Gastroesophageal sphincter (tissue), 4 donors: ENCODE measurements at regions not wholly inside any gene's neighbourhood (a gene's known extent, or its start where the extent isn't known, plus 50 kb on each side); places are given as distances from the start of the nearest gene placed in this dataset.
A peak's percentile ranks its signal among the peaks of the same experiment; 100 is the strongest.
"Not testable (repeated sequence)": the region's sequence is repeated elsewhere in the genome, so short reads cannot be mapped to it uniquely, and the experiment has no call there.

Experiments
- ATAC-seq: fragments of 150-250 bp; one replicate; pipeline ENCODE4 v1.9.1; 2016; ENCODE audit warnings: mild to moderate bottlenecking, moderate library complexity
- H3K27ac ChIP-seq, 4 donors: fragments of 200-600 bp; sonication (generic) in 3 of 4; 1 replicate in 3 of 4; 2 replicates in 1 of 4; pipeline ENCODE4 v1.5.1; 2016 to 2019
- H3K27me3 ChIP-seq: fragments of 200-600 bp; sonication (generic); one replicate; pipeline ENCODE4 v1.5.1; 2019
- H3K36me3 ChIP-seq, 2 donors: fragments of 200-600 bp; sonication (generic); one replicate each; pipeline ENCODE4 v1.5.1; 2019; ENCODE audit warnings: control low read depth in 1 of 2
- H3K4me1 ChIP-seq, 3 donors: fragments of 200-600 bp; sonication (generic); 1 replicate in 2 of 3; 2 replicates in 1 of 3; pipeline ENCODE4 v1.5.1; 2016 to 2019; ENCODE audit warnings: control low read depth in 2 of 3
- H3K4me3 ChIP-seq, 2 donors: fragments of 200-600 bp; sonication (generic); one replicate each; pipeline ENCODE4 v1.5.1; 2019; ENCODE audit warnings: mild to moderate bottlenecking in 1 of 2, moderate library complexity in 1 of 2
- H3K9me3 ChIP-seq, 3 donors: fragments of 200-600 bp; sonication (generic); one replicate each; pipeline ENCODE4 v1.5.1; 2017 to 2019; ENCODE audit warnings: control low read depth in 2 of 3
- EP300 ChIP-seq: sonication (generic); formaldehyde crosslinking; IDR thresholded peaks from one replicate; pipeline ENCODE4 v1.6.1; 2017; ENCODE audit warnings: antibody characterized with exemption, mild to moderate bottlenecking
- POLR2A ChIP-seq, 2 donors: fragments of 450-650 bp; IDR thresholded peaks; one replicate each; pipeline ENCODE4 v1.6.1; 2017; ENCODE audit warnings: antibody characterized with exemption in 2 of 2, mild to moderate bottlenecking in 2 of 2, moderate library complexity in 1 of 2
- POLR2AphosphoS5 ChIP-seq: sonication (generic); formaldehyde crosslinking; IDR thresholded peaks from one replicate; pipeline ENCODE4 v1.6.1; 2017; ENCODE audit warnings: antibody characterized with exemption
- WGBS, 2 donors: methylation state at CpG; one replicate each; pipeline ENCODE4 v1.1.5; 2018; ENCODE audit warnings: low coverage in 1 of 2; 5-methylcytosine and 5-hydroxymethylcytosine counted together
- TF ChIP-seq, protein P1 (sequence below), 4 experiments: fragments of 200-600 bp in 2 of 4; fragments of 450-650 bp in 2 of 4; sonication (generic) in 1 of 4; IDR thresholded peaks; one replicate each; pipeline ENCODE4 v1.5.1; 2017 to 2019; ENCODE audit warnings: antibody characterized with exemption in 4 of 4, mild to moderate bottlenecking in 2 of 4, moderate library complexity in 2 of 4

DNA sequence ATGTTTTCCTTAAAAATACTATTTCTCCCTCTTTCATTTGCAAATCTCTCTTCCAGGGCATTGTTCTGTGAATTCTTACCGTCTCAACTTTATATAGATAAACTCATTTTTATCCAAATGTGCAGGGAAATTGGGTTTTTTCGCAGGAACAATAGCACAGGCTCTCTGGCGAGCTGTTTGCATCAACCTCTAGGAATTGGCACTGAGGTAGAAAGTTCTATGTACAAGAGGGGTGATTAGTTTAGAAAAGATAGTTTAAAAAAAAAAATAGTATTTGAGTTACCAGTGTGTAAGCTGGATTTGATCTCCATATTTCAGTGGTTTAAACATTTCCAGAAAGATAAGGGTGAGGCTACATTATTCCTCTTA is 129.7 kb upstream of the BTN3A2 start:
- WGBS, 2 donors: 19 to 20% methylated on average over 3 of the region's 3 CpGs
- TF ChIP-seq, protein P1, sequence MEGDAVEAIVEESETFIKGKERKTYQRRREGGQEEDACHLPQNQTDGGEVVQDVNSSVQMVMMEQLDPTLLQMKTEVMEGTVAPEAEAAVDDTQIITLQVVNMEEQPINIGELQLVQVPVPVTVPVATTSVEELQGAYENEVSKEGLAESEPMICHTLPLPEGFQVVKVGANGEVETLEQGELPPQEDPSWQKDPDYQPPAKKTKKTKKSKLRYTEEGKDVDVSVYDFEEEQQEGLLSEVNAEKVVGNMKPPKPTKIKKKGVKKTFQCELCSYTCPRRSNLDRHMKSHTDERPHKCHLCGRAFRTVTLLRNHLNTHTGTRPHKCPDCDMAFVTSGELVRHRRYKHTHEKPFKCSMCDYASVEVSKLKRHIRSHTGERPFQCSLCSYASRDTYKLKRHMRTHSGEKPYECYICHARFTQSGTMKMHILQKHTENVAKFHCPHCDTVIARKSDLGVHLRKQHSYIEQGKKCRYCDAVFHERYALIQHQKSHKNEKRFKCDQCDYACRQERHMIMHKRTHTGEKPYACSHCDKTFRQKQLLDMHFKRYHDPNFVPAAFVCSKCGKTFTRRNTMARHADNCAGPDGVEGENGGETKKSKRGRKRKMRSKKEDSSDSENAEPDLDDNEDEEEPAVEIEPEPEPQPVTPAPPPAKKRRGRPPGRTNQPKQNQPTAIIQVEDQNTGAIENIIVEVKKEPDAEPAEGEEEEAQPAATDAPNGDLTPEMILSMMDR (IDR thresholded peaks at IDR 0.05): no peak
- TF ChIP-seq EP300 (no peak), POLR2A (IDR thresholded peaks at IDR 0.05) (no peak), POLR2AphosphoS5 (no peak)
- Histone ChIP-seq H3K4me3 (peak overlapping the region; percentile 28 to 54), H3K9me3 (peaks cover 0 to 12% (median 0%) of the 10 kb centered on the region in 3 donors), H3K27me3 (peaks cover 97% of the 10 kb centered on the region), H3K4me1 (peaks cover 0 to 26% (median 5%) of the 10 kb centered on the region in 3 donors), H3K36me3 (no peaks in the 10 kb centered on the region), H3K27ac (peak overlapping the region; percentile 30 to 83 (median 82))
- ATAC-seq: no peak

DNA sequence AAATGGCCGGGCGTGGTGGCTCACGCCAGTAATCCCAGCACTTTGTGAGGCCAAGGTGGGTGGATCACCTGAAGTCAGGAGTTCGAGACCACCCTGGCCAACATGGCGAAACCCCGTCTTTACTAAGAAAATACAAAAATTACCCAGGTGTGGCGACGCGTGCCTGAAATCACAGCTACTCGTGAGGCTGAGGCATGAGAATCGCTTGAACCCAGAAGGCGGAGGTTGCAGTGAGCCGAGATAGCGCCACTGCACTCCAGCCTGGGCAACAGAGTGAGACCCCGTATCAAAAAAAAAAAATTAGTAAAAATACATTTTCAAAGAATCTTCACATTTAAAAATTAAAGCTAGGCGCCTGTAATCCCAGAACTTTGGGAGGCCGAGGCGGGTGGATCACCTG is 125.6 kb upstream of the BTN3A2 start:
- ATAC-seq, H3K27ac ChIP-seq: not testable (repeated sequence)
- H3K27me3 ChIP-seq: peaks cover 95% of the 10 kb centered on the region

DNA sequence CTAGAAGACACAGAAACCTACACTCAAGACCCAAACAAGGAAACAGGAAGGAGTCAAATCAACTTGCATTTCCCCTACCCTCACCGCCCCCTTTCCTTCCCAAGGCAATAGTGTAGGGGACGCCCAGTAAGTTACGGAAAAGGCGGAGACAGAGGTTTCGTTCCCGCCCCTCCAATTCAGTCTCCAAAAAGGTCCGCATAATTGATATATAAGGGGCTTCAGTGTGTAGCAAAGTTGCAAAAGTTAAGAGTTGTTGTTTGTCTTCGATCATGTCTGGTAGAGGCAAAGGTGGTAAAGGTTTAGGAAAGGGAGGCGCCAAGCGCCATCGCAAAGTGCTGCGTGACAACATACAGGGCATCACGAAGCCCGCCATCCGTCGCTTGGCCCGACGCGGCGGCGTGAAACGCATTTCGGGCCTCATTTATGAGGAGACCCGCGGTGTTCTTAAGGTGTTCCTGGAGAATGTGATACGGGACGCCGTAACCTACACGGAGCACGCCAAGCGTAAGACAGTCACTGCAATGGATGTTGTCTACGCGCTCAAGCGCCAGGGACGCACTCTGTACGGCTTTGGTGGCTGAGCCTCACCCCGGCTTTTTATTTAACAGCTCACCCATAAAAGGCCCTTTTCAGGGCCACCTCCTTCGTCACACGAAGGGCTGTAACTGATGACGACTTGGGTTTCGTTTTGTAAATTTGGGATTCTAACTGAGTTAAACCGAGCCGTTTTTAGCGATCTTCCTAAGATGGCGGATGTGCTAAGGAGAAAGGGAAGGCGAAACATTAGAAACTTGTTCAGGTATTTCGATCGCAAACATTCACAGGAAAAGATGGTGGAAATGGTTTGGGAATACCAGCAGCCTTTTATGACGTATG is 124.6 kb upstream of the BTN3A2 start:
- peaks cover 95% of the 10 kb centered on the region for H3K27me3 ChIP-seq
- peak overlapping the region; percentile 51 to 80 (median 74) for H3K27ac ChIP-seq
- H3K9me3 ChIP-seq: peaks cover 0 to 9% (median 0%) of the 10 kb centered on the region in 3 donors
- TF ChIP-seq EP300 (no peak), POLR2AphosphoS5 (peak; percentile 87), POLR2A (IDR thresholded peaks at IDR 0.05) (peak; percentile 66 to 75)
- TF ChIP-seq, protein P1 (IDR thresholded peaks at IDR 0.05): no peak
- peak; percentile 66 for ATAC-seq
- H3K36me3 ChIP-seq: no peaks in the 10 kb centered on the region
- H3K4me1 ChIP-seq: peaks cover 0 to 2% (median 0%) of the 10 kb centered on the region in 3 donors
- WGBS, 2 donors: 0% methylated on average over 11 to 22 of the region's 49 CpGs
- peak overlapping the region; percentile 38 to 50 for H3K4me3 ChIP-seq

More for the DNA sequence above, 125.6 kb upstream of the BTN3A2 start:
- WGBS, 2 donors: 87 to 89% methylated on average over 3 to 14 of the region's 18 CpGs
- H3K9me3 ChIP-seq, H3K4me1 ChIP-seq, H3K36me3 ChIP-seq, H3K4me3 ChIP-seq: not testable (repeated sequence)

DNA sequence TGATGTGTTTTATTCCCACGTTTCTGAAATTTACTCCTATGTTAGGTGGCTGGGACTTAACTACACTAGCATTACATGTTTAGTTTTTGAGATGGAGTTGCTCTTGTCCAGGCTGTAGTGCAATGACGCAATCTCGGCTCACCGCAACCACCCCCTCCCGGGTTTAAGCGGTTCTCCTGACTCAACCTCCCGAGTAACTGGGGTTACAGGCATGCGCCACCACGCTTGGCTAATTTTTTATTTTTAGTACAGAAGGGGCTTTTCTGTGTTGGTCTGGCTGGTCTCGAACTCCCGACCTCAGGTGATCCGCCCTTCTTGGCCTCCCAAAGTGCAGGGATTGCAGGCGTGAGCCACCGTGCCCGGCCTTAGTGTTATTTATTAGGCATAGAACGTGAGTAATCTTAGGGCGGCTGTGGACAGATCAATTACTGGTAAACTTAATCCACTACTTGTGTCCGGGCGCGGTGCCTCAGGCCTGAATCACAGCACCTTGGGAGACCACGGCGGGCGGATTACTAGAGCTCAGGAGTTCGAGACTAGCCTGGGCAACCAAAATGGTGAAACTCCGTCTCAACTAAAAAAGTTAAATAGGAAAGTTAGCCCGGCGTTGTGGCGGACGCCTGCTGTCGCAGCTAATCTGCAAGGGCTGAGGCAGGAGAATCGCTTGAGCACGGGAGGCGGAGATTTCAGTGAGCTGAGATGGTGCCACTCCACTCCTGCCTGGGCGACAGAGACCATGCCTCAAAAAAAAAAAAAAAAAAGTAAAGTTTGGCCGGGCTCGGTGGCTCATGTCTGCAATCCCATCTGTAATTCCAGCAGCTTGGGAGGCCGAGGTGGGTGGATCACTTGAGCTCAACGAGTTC is 123.7 kb upstream of the BTN3A2 start:
- peaks cover 94% of the 10 kb centered on the region for H3K27me3 ChIP-seq
- H3K27ac ChIP-seq: peak overlapping the region in 3 of 4 donors; percentile 70 to 80 (median 79)
- 36 to 37% methylated on average over 12 to 33 of the region's 38 CpGs for WGBS, 2 donors
- no peaks in the 10 kb centered on the region for H3K4me1 ChIP-seq
- ATAC-seq: peak; percentile 35
- no peaks in the 10 kb centered on the region for H3K36me3 ChIP-seq
- TF ChIP-seq EP300 (no peak), POLR2A (IDR thresholded peaks at IDR 0.05) (no peak), POLR2AphosphoS5 (no peak)
- TF ChIP-seq, protein P1 (IDR thresholded peaks at IDR 0.05): no peak
- H3K4me3 ChIP-seq: peak overlapping the region; percentile 38 to 50
- peaks cover 0 to 9% (median 0%) of the 10 kb centered on the region in 3 donors for H3K9me3 ChIP-seq

DNA sequence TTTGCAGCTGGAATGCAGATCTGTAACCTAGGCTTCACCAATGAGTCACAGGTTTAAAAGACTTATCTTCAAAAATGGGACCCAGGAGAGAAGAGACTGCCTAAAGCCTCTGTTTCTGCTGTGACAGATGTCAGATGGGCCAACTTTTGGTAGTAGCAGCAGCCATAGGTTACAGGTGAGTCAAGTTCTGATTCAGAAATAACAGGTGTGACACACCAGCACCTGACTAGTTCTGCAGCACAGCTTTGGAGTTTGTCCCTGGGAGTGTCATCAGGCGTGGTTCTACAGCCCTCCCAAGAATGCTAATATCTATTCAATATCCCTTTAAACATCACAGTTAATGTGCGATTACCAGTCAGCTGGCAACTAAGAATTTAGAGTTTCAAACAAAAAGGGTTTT is 121.9 kb upstream of the BTN3A2 start:
- no peaks in the 10 kb centered on the region for H3K4me1 ChIP-seq
- no peak overlapping the region for H3K27ac ChIP-seq
- TF ChIP-seq POLR2A (IDR thresholded peaks at IDR 0.05) (no peak), EP300 (no peak), POLR2AphosphoS5 (no peak)
- TF ChIP-seq, protein P1 (IDR thresholded peaks at IDR 0.05): no peak
- no peak for ATAC-seq
- WGBS, 2 donors: 100% methylated on average over 2 of the region's 2 CpGs
- peaks cover 0 to 9% (median 0%) of the 10 kb centered on the region in 3 donors for H3K9me3 ChIP-seq
- peaks cover 95% of the 10 kb centered on the region for H3K27me3 ChIP-seq
- no peak overlapping the region for H3K4me3 ChIP-seq
- H3K36me3 ChIP-seq: no peaks in the 10 kb centered on the region
